NCI-H2107 treated with DMSO at 0.1 percent for 48 hours (cell line): ENCODE measurements at regions not wholly inside any gene's neighbourhood (a gene's known extent, or its start where the extent isn't known, plus 50 kb on each side); places are given as distances from the start of the nearest gene placed in this dataset.

ENCODE experiments used
- DNase-seq: peaks from one replicate; lab custom pipeline; 2025; ENCODE audit not compliant: unreplicated experiment; lab: John Stamatoyannopoulos, UW

- no peak for DNase-seq
Measured at GRCh38 chr5:5652181-5652580, 229.7 kb downstream of the ICE1 start.

- no peak for DNase-seq
Measured at GRCh38 chr5:5650949-5651348, 228.5 kb downstream of the ICE1 start.

- DNase-seq = no peak
Measured at GRCh38 chr5:5650242-5650641, 227.8 kb downstream of the ICE1 start.

- no peak for DNase-seq
Measured at GRCh38 chr5:5649641-5650040, 227.2 kb downstream of the ICE1 start.

- no peak for DNase-seq
Measured at GRCh38 chr5:5648694-5649093, 226.2 kb downstream of the ICE1 start.

- DNase-seq = no peak
Measured at GRCh38 chr5:5645891-5646290, 223.4 kb downstream of the ICE1 start.

GRCh38 chr5:5645198-5645597, 222.7 kb downstream of the ICE1 start:
- no peak for DNase-seq

GRCh38 chr5:5644249-5644648, 221.8 kb downstream of the ICE1 start:
- no peak for DNase-seq

- DNase-seq = no peak
Measured at GRCh38 chr5:5643481-5643880, 221.0 kb downstream of the ICE1 start.

GRCh38 chr5:5638211-5638610, 215.7 kb downstream of the ICE1 start:
- DNase-seq = no peak

GRCh38 chr5:5637173-5637572, 214.7 kb downstream of the ICE1 start:
- DNase-seq = no peak

- DNase-seq = no peak
Measured at GRCh38 chr5:5634817-5635216, 212.3 kb downstream of the ICE1 start.

GRCh38 chr5:5633579-5633978, 211.1 kb downstream of the ICE1 start:
- no peak for DNase-seq

- DNase-seq = no peak
Measured at GRCh38 chr5:5632678-5633077, 210.2 kb downstream of the ICE1 start.

- DNase-seq = no peak
Measured at GRCh38 chr5:5629607-5629978, 207.1 kb downstream of the ICE1 start.

- no peak for DNase-seq
Measured at GRCh38 chr5:5628866-5629606, 206.6 kb downstream of the ICE1 start.

- no peak for DNase-seq
Measured at GRCh38 chr5:5626412-5626811, 203.9 kb downstream of the ICE1 start.

GRCh38 chr5:5625491-5625890, 203.0 kb downstream of the ICE1 start:
- DNase-seq = no peak

- no peak for DNase-seq
Measured at GRCh38 chr5:5623397-5623796, 200.9 kb downstream of the ICE1 start.

GRCh38 chr5:5622806-5623205, 200.3 kb downstream of the ICE1 start:
- no peak for DNase-seq

- DNase-seq = no peak
Measured at GRCh38 chr5:5619546-5619945, 197.1 kb downstream of the ICE1 start.

GRCh38 chr5:5617024-5617423, 194.5 kb downstream of the ICE1 start:
- no peak for DNase-seq

GRCh38 chr5:5616247-5616895, 193.9 kb downstream of the ICE1 start:
- DNase-seq = no peak
